Activated T-cell treated with anti-CD3 and anti-CD28 coated beads for 24 hours (primary cell): ENCODE measurements at regions not wholly inside any gene's neighbourhood (a gene's known extent, or its start where the extent isn't known, plus 50 kb on each side); places are given as distances from the start of the nearest gene placed in this dataset.

Experiments used
- DNase-seq: peaks from one replicate; pipeline ENCODE4 v3.0.0-alpha.2; 2020; ENCODE audit warnings: low read depth

DNA sequence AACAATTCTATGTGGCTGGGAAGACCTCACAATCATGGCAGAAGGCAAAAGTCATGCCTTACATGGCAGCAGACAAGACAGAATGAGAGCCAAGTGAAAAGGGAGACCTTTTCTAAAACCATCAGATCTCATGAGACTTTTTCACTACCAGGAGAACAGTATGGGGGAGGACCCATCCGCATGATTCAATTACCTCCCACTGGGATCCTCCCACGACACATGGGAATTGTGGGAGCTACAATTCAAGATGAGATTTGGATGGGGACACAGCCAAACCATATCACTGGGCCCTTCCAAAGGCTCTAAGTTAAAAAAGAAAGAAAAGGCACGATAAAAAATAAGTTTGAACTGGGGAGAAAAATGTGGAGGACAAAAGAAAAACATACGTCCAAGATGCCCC, 406.9 kb upstream of the CDH4 start:
- DNase-seq, result no peak

DNA sequence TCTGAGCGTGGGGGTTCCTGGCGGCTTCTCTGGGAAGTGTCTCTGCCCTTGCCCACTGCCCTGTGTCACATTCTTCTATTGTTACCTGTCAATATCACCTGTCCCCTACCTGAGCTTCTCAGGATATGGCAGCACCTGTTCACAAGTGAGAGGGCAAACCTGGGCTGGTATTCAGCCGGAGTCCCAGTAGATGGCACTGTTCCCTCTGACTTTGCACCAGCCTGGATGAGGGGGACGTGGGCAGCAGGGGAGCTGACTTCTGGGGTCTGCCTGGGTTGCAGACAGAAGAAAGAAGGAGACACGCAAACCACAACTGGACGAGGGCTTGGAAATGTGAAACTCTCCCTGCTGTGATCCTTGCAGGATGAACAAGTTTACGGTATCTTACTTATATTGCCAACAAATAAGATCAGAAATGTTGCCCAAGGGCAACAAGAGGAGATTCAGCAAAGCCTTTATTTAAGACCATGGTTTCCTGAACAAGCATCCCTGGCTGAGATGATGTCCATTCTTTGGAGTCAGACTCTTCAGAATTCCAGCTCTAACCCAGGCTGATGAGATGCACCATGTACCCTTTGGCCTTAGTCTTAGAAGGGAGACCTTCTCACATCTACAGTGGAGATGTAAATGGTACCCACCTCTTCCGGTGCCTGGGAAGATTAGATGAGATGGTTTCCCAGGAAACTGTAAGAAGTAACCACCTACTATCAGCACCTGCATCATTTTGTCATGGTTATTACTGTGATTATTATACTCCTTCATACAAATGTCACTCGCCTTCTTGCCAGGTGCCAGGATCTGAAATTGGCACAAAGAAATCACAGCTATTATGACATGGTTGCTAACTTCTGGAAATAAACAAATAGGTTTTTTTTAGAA, 400.0 kb upstream of the CDH4 start:
- no peak for DNase-seq

DNA sequence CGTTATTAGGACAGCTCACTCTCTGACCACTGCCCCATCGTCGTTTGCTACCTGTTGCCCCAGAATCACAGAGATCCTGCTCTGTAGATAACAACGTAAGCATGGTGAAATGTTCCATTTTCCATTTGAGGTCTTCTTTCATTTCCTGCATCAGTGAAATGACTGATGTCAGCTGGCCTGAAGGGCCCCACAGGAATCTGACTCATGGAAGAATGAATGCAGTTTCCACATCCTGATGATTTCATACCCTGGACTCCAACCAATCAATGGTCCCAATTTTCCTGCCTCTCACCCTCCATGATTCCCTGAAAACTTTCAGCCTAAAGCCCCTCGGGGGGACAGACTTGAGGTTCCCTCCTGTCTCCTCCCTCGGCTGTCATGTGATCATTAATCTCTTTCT, 394.4 kb upstream of the CDH4 start:
- no peak for DNase-seq

DNA sequence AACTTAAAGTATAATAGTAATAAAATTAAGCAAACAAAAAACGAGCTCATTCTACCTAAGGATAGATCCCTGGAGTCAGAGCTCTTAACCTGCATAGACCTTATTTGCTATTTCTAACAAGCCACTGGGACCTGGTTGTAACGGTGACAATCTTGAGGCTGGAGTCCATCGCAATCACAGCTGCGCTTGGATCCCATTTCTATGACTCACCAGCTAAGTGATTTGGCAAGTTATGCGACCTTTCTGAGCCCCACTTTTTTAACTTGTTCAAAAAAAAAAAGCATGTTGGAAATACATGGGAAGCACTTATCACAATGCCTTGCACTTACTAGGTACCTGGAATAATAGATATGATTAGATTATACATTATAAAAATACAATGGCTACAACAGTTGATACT, 389.5 kb upstream of the CDH4 start:
- no peak for DNase-seq

- DNase-seq, result no peak
These were observed 388.5 kb upstream of the CDH4 start for GRCh38 chr20:60863548-60863947.

DNA sequence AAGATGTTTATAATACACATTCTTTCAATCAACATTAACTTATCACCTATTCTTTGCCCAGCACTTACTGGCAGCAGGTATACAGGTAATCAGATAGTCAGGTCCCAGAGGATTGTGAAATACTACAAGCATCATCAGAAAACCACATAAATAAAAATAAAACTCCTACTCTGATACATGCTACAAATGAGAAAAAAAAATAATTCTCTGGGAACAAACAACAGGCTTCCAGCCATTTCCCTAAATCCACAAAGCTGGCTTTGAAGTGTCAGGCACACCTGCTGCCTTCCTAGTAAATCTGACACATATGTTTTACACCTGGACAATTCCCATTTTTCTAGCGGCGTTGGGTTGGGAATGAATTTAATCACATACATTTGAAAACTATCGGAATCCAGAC, 384.5 kb upstream of the CDH4 start:
- DNase-seq, result no peak

- no peak for DNase-seq
These were observed 383.7 kb upstream of the CDH4 start for GRCh38 chr20:60868316-60868891.

DNA sequence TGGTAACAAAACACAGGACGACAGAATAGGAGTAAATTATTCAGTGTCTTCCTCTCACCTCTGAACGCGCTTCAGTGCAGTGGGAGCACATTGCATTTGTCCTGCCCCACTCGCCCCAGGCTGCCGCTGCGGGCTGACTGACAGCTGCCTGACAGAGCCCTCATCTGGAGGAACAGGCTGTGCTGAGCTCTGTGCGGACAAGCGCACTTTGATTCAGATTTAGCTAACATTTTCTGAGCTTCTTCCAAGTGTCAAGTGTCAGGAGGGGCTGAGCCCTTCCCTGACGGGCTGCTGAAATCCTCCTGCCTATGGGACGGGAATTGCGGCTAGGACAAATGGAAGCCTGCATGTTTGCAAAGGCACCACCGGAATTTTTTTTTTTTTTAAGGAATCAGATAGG, 383.0 kb upstream of the CDH4 start:
- DNase-seq, result no peak

- no peak for DNase-seq
These were observed 382.4 kb upstream of the CDH4 start for GRCh38 chr20:60869625-60870024.

GRCh38 chr20:60870040-60870439, 382.0 kb upstream of the CDH4 start:
- no peak for DNase-seq

DNA sequence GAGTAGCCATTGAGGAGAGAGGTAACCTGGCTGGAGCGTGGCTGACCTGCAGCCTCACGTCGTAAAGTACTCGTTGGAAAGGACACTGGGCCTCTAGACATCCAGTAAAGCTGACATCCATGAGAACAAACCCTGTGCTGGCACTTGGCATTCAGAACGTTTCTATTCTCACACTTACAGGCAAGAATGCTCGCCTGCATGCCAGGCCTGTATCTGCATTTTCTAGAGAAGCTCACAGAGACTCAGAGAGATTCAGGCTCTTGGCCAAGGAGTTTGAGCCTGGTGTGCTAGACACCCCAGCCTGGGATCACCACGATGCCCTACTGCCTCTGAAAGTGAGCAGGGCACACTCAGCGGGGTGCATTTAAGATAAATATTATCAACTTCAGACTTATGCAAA, 379.8 kb upstream of the CDH4 start:
- no peak for DNase-seq

GRCh38 chr20:60877071-60877857, 374.8 kb upstream of the CDH4 start:
- DNase-seq, result no peak

GRCh38 chr20:60882836-60883235, 369.2 kb upstream of the CDH4 start:
- no peak for DNase-seq

- DNase-seq, result no peak
These were observed 368.6 kb upstream of the CDH4 start for GRCh38 chr20:60883496-60883895.

- DNase-seq, result no peak
These were observed 367.8 kb upstream of the CDH4 start for GRCh38 chr20:60884277-60884676.

DNA sequence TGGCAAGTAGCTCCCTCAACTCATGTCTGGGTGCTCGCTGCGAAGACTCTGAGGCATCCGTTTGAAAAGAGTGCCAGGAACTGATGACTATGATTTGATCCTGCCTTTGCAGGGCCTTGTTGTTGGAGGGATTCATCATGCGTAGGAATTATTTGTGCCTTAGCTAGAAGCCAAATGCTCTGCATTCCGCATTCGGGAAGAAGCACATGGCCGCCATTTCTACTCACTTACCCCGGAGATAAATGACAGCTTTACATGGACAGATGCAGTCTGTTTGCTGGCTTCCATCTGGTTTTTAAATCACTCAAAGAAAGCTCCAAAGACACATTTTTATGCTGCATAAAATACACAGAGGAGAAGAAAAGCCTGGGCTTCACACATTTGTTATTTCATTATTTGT, 363.3 kb upstream of the CDH4 start:
- no peak for DNase-seq

DNA sequence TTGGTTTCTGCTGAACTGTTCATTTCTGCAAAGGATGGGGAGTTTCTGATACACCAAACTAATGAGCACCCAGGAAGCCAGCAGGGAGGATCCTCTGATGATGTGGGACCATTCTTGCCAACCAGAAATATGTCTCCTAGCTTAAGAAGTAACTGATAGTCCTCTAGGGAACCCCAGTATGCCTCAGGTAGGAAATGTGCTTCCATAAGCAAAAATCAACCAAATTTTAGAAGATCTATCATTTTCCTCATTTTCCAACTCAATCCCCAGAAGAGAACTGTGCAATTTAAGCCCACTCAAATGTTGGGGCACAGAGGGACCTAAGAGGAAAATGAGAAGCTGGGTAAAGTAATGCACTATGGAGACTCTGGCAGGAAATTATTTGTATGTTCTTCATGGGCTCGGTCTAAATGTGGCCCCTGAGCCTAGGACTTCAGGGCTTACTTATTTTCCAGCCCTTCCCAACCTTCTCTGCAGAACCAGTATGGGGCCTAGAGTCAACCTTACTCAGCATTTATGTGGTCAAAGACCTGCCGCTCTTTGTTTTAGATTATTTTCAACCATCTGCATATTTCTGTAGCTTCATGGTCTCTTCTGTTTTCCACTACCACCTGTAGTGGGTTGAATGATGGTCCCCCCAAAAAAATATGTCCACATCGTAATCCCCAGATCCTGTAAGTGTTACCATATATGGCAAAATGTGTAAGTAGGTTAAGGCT, 359.8 kb upstream of the CDH4 start:
- no peak for DNase-seq

GRCh38 chr20:60894091-60894490, 358.0 kb upstream of the CDH4 start:
- no peak for DNase-seq

- DNase-seq, result no peak
These were observed 356.5 kb upstream of the CDH4 start for GRCh38 chr20:60895363-60896079.

GRCh38 chr20:60897976-60898375, 354.1 kb upstream of the CDH4 start:
- DNase-seq, result no peak

DNA sequence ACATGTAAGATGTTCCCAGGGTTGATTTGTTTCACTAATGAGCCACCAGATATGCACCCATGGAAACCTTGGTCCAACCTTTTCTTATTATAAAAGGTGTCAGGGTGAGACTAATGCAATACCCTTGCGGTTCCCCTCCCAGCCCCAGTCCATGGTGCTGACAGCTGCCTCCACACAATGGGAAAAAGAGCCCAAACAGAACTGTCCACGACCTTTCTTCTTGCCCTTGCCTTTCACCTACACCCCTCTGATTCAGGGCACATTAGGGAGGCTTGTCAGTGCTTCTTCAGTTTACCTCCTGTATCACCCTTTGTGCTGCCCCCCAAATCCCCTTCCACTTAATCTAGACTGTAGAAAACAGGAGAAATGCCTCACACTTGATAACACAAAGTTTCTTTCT, 352.7 kb upstream of the CDH4 start:
- DNase-seq, result no peak

- no peak for DNase-seq
These were observed 351.4 kb upstream of the CDH4 start for GRCh38 chr20:60900618-60901017.
